HL-60 (cell line): ENCODE measurements at regions not wholly inside any gene's neighbourhood (a gene's known extent, or its start where the extent isn't known, plus 50 kb on each side); places are given as distances from the start of the nearest gene placed in this dataset.

ENCODE experiments used
- CTCF ChIP-seq: IDR thresholded peaks from one replicate; pipeline ENCODE4 v1.5.1; 2011; ENCODE audit warnings: low read length, control low read depth, inconsistent platforms; ENCODE audit not compliant: insufficient read depth
- POLR2AphosphoS5 ChIP-seq: IDR thresholded peaks from 2 replicates; pipeline ENCODE4 v1.6.1; 2012; ENCODE audit warnings: low read depth
- REST ChIP-seq: IDR thresholded peaks from 2 replicates; pipeline ENCODE4 v1.6.1; 2012; ENCODE audit warnings: low read depth; ENCODE audit not compliant: insufficient replicate concordance

- TF ChIP-seq POLR2AphosphoS5: no peak
- no peak for TF ChIP-seq CTCF
- TF ChIP-seq REST: no peak
Measured at GRCh38 chr18:71942433-71942832, 601.7 kb downstream of the CBLN2 start.
